ENCODE measurements at regions not wholly inside any gene's neighbourhood (a gene's known extent, or its start where the extent isn't known, plus 50 kb on each side); places are given as distances from the start of the nearest gene placed in this dataset.

GRCh38 chr13:68170961-68171360 lies 940.8 kb upstream of the PCDH9 start:
- TF ChIP-seq CTCF (conservative IDR thresholded peaks at IDR 0.05 in 1 of 2, IDR thresholded peaks at IDR 0.05 in 1 of 2; ENCODE audit: low read depth in 1 of 2, low read length in 2 of 2) (no peak), EZH2 (IDR thresholded peaks at IDR 0.05; ENCODE audit: low read length, missing control alignments) (no peak)

Measured in fibroblast of lung (primary cell).